GM23338 (cell line): ENCODE measurements at regions not wholly inside any gene's neighbourhood (a gene's known extent, or its start where the extent isn't known, plus 50 kb on each side); places are given as distances from the start of the nearest gene placed in this dataset.

Source experiments
- CREB1 ChIP-seq: fragments of 250-450 bp; sonication (Bioruptor Pico); IDR thresholded peaks from 2 replicates; pipeline ENCODE4 v1.5.0; 2020; ENCODE audit warnings: low read depth, mild to moderate bottlenecking, moderate library complexity
- EZH2 ChIP-seq: fragments of 200-600 bp; sonication (generic); IDR thresholded peaks from one replicate; pipeline ENCODE4 v1.8.0; 2017; ENCODE audit warnings: antibody characterized with exemption, mild to moderate bottlenecking, low read depth; ENCODE audit not compliant: unreplicated experiment
- EZH2phosphoT487 ChIP-seq: fragments of 200-600 bp; sonication (generic); IDR thresholded peaks from one replicate; pipeline ENCODE4 v1.8.1; 2018; ENCODE audit warnings: antibody characterized with exemption; ENCODE audit not compliant: unreplicated experiment
- JUNB ChIP-seq: IDR thresholded peaks from one replicate; pipeline ENCODE4 v1.6.1; 2016; ENCODE audit warnings: antibody characterized with exemption; ENCODE audit not compliant: unreplicated experiment
- NANOG ChIP-seq: IDR thresholded peaks from 2 replicates; pipeline ENCODE4 v1.6.1; 2016; ENCODE audit warnings: antibody characterized with exemption, borderline replicate concordance
- POLR2AphosphoS5 ChIP-seq: IDR thresholded peaks from 2 replicates; pipeline ENCODE4 v1.6.1; 2016; ENCODE audit warnings: antibody characterized with exemption, low read depth
- STAT1 ChIP-seq: IDR thresholded peaks from one replicate; pipeline ENCODE4 v1.6.1; 2016; ENCODE audit warnings: antibody characterized with exemption; ENCODE audit not compliant: unreplicated experiment
- ZNF114 ChIP-seq: fragments of 250-450 bp; sonication (Bioruptor Pico); IDR thresholded peaks from 2 replicates; pipeline ENCODE4 v1.5.0; 2020; ENCODE audit warnings: mild to moderate bottlenecking, moderate library complexity
- ZNF331 ChIP-seq: fragments of 250-450 bp; sonication (Bioruptor Pico); IDR thresholded peaks from 2 replicates; pipeline ENCODE4 v1.5.0; 2020; ENCODE audit warnings: low read depth, mild to moderate bottlenecking, moderate library complexity
- ZNF462 ChIP-seq: fragments of 250-450 bp; sonication (Bioruptor Pico); IDR thresholded peaks from 2 replicates; pipeline ENCODE4 v1.5.0; 2020; ENCODE audit warnings: mild to moderate bottlenecking, moderate library complexity
- TF ChIP-seq, protein P1 (sequence below): IDR thresholded peaks from one replicate; pipeline ENCODE4 v1.6.1; 2018; ENCODE audit warnings: antibody characterized with exemption; ENCODE audit not compliant: unreplicated experiment

- TF ChIP-seq ZNF462 (CRISPR knock-in tag) (no peak), ZNF114 (CRISPR knock-in tag) (no peak), JUNB (no peak), ZNF331 (no peak), NANOG (no peak), STAT1 (no peak), EZH2 (no peak), POLR2AphosphoS5 (no peak), EZH2phosphoT487 (no peak), CREB1 (CRISPR knock-in tag) (no peak)
- TF ChIP-seq, protein P1, sequence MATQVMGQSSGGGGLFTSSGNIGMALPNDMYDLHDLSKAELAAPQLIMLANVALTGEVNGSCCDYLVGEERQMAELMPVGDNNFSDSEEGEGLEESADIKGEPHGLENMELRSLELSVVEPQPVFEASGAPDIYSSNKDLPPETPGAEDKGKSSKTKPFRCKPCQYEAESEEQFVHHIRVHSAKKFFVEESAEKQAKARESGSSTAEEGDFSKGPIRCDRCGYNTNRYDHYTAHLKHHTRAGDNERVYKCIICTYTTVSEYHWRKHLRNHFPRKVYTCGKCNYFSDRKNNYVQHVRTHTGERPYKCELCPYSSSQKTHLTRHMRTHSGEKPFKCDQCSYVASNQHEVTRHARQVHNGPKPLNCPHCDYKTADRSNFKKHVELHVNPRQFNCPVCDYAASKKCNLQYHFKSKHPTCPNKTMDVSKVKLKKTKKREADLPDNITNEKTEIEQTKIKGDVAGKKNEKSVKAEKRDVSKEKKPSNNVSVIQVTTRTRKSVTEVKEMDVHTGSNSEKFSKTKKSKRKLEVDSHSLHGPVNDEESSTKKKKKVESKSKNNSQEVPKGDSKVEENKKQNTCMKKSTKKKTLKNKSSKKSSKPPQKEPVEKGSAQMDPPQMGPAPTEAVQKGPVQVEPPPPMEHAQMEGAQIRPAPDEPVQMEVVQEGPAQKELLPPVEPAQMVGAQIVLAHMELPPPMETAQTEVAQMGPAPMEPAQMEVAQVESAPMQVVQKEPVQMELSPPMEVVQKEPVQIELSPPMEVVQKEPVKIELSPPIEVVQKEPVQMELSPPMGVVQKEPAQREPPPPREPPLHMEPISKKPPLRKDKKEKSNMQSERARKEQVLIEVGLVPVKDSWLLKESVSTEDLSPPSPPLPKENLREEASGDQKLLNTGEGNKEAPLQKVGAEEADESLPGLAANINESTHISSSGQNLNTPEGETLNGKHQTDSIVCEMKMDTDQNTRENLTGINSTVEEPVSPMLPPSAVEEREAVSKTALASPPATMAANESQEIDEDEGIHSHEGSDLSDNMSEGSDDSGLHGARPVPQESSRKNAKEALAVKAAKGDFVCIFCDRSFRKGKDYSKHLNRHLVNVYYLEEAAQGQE: no peak
Measured at GRCh38 chr4:45568694-45569093, 555.2 kb downstream of the GABRG1 start (continued).
